ENCODE measurements at regions not wholly inside any gene's neighbourhood (a gene's known extent, or its start where the extent isn't known, plus 50 kb on each side); places are given as distances from the start of the nearest gene placed in this dataset.

GRCh38 chr6:14732226-14732843, 513.5 kb upstream of the JARID2 start:
- no peak for TF ChIP-seq CTCF (IDR thresholded peaks at IDR 0.05; ENCODE audit: unreplicated experiment)
- Mint-ChIP-seq H3K4me3 (no peak overlapping the region), H3K27me3 (ENCODE audit: low read depth) (peaks cover 3% of the 10 kb centered on the region), H3K36me3 (no peaks in the 10 kb centered on the region), H3K27ac (no peak overlapping the region), H3K9me3 (no peaks in the 10 kb centered on the region), H3K4me1 (peaks cover 5% of the 10 kb centered on the region)
- DNase-seq (ENCODE audit: low spot score in 2 of 2, unreplicated experiment in 2 of 2), result no peak

GRCh38 chr6:14732844-14733757, 512.8 kb upstream of the JARID2 start:
- DNase-seq (ENCODE audit: low spot score in 2 of 2, unreplicated experiment in 2 of 2), result no peak
- no peak overlapping the region for H3K4me3 Mint-ChIP-seq
- H3K27me3 Mint-ChIP-seq (ENCODE audit: low read depth), result peaks cover 3% of the 10 kb centered on the region
- H3K27ac Mint-ChIP-seq, result no peak overlapping the region
- no peaks in the 10 kb centered on the region for H3K36me3 Mint-ChIP-seq
- peaks cover 5% of the 10 kb centered on the region for H3K4me1 Mint-ChIP-seq
- TF ChIP-seq CTCF (IDR thresholded peaks at IDR 0.05; ENCODE audit: unreplicated experiment), result no peak
- no peaks in the 10 kb centered on the region for H3K9me3 Mint-ChIP-seq

GRCh38 chr6:14734052-14734415, 511.8 kb upstream of the JARID2 start:
- DNase-seq (ENCODE audit: low spot score in 2 of 2, unreplicated experiment in 2 of 2), result no peak
- no peaks in the 10 kb centered on the region for H3K9me3 Mint-ChIP-seq
- no peaks in the 10 kb centered on the region for H3K36me3 Mint-ChIP-seq
- no peak for TF ChIP-seq CTCF (IDR thresholded peaks at IDR 0.05; ENCODE audit: unreplicated experiment)
- peaks cover 3% of the 10 kb centered on the region for H3K27me3 Mint-ChIP-seq (ENCODE audit: low read depth)
- H3K4me1 Mint-ChIP-seq, result peaks cover 7% of the 10 kb centered on the region
- no peak overlapping the region for H3K27ac Mint-ChIP-seq
- H3K4me3 Mint-ChIP-seq, result no peak overlapping the region

GRCh38 chr6:14734416-14735340, 511.2 kb upstream of the JARID2 start:
- Mint-ChIP-seq H3K4me3 (no peak overlapping the region), H3K4me1 (peaks cover 8% of the 10 kb centered on the region), H3K9me3 (no peaks in the 10 kb centered on the region), H3K27me3 (ENCODE audit: low read depth) (peaks cover 3% of the 10 kb centered on the region), H3K27ac (no peak overlapping the region), H3K36me3 (no peaks in the 10 kb centered on the region)
- TF ChIP-seq CTCF (IDR thresholded peaks at IDR 0.05; ENCODE audit: unreplicated experiment), result no peak
- DNase-seq (ENCODE audit: low spot score in 2 of 2, unreplicated experiment in 2 of 2), result no peak

DNA sequence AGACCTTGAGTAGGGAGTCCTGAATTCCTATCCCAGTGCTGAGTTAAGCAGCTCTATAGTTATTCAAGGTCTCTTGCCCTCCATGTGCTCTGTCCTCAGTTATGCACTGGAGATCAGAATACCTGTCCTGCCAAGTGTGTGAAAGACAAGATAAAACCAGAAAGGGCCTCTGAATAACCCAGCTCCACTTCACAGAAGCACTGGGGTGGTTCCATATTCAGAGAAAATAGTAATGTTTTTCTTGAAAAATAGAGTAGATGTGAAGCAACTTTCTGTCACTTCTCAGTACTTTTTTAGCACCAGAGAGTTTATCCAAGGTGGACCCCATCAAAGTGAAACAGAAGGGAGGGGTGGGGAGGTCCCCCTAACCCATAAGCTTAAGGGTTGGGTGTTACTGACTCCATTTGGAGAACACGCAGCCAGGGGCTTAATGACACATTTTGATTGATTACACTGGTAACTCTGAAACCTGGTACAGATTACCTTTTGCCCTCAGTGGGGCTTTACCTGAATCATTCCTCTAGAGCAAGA, 509.8 kb upstream of the JARID2 start:
- TF ChIP-seq CTCF (IDR thresholded peaks at IDR 0.05; ENCODE audit: unreplicated experiment), result no peak
- H3K27ac Mint-ChIP-seq, result no peak overlapping the region
- peaks cover 6% of the 10 kb centered on the region for H3K4me1 Mint-ChIP-seq
- DNase-seq (ENCODE audit: low spot score in 2 of 2, unreplicated experiment in 2 of 2), result no peak
- H3K36me3 Mint-ChIP-seq, result no peaks in the 10 kb centered on the region
- H3K9me3 Mint-ChIP-seq, result no peaks in the 10 kb centered on the region
- no peak overlapping the region for H3K4me3 Mint-ChIP-seq
- peaks cover 3% of the 10 kb centered on the region for H3K27me3 Mint-ChIP-seq (ENCODE audit: low read depth)
